ENCODE measurements at regions not wholly inside any gene's neighbourhood (a gene's known extent, or its start where the extent isn't known, plus 50 kb on each side); places are given as distances from the start of the nearest gene placed in this dataset.

GRCh38 chr9:79780559-79780958, 208.8 kb downstream of the TLE4 start:
- Histone ChIP-seq H3K4me3 (no peak overlapping the region), H3K36me3 (no peaks in the 10 kb centered on the region), H3K4me1 (no peaks in the 10 kb centered on the region), H3K9me3 (no peaks in the 10 kb centered on the region), H3K27ac (no peak overlapping the region), H3K27me3 (no peaks in the 10 kb centered on the region)
- DNase-seq (no peak), ATAC-seq (ENCODE audit: low FRiP score in 2 of 2) (no peak)
- WGBS, 2 donors = 86 to 91% methylated on average over 3 of the region's 3 CpGs
- no peak for TF ChIP-seq POLR2A (IDR thresholded peaks at IDR 0.05)
- no peak for TF ChIP-seq POLR2AphosphoS5 (IDR thresholded peaks at IDR 0.05)
- TF ChIP-seq EP300 (IDR thresholded peaks at IDR 0.05) = no peak
- TF ChIP-seq CTCF (IDR thresholded peaks at IDR 0.05) = no peak

GRCh38 chr9:79779901-79780300, 208.1 kb downstream of the TLE4 start:
- H3K4me1 ChIP-seq = no peaks in the 10 kb centered on the region
- DNase-seq (no peak), ATAC-seq (ENCODE audit: low FRiP score in 2 of 2) (no peak)
- no peaks in the 10 kb centered on the region for H3K27me3 ChIP-seq
- 78 to 82% methylated on average over 7 of the region's 7 CpGs for WGBS, 2 donors
- no peak overlapping the region for H3K27ac ChIP-seq
- no peaks in the 10 kb centered on the region for H3K36me3 ChIP-seq
- no peak overlapping the region for H3K4me3 ChIP-seq
- TF ChIP-seq EP300 (IDR thresholded peaks at IDR 0.05) (no peak), POLR2AphosphoS5 (IDR thresholded peaks at IDR 0.05) (no peak), CTCF (IDR thresholded peaks at IDR 0.05) (no peak), POLR2A (IDR thresholded peaks at IDR 0.05) (no peak)
- no peaks in the 10 kb centered on the region for H3K9me3 ChIP-seq

GRCh38 chr9:79778581-79778980, 206.8 kb downstream of the TLE4 start:
- no peak for ATAC-seq (ENCODE audit: low FRiP score in 2 of 2)
- WGBS, 2 donors = 59 to 96% methylated on average over 1 of the region's 1 CpG
- TF ChIP-seq POLR2A (IDR thresholded peaks at IDR 0.05) = no peak
- TF ChIP-seq POLR2AphosphoS5 (IDR thresholded peaks at IDR 0.05) = no peak
- TF ChIP-seq CTCF (IDR thresholded peaks at IDR 0.05) = no peak
- no peak for TF ChIP-seq EP300 (IDR thresholded peaks at IDR 0.05)

GRCh38 chr9:79776581-79776980, 204.8 kb downstream of the TLE4 start:
- 65 to 70% methylated on average over 2 of the region's 2 CpGs for WGBS, 2 donors
- Histone ChIP-seq H3K27ac (no peak overlapping the region), H3K4me1 (no peaks in the 10 kb centered on the region), H3K27me3 (no peaks in the 10 kb centered on the region), H3K9me3 (no peaks in the 10 kb centered on the region), H3K4me3 (no peak overlapping the region), H3K36me3 (no peaks in the 10 kb centered on the region)
- ATAC-seq (ENCODE audit: low FRiP score in 2 of 2) (no peak), DNase-seq (no peak)
- TF ChIP-seq POLR2A (IDR thresholded peaks at IDR 0.05) (no peak), EP300 (IDR thresholded peaks at IDR 0.05) (no peak), POLR2AphosphoS5 (IDR thresholded peaks at IDR 0.05) (no peak), CTCF (IDR thresholded peaks at IDR 0.05) (no peak)

More at GRCh38 chr9:79778581-79778980, 206.8 kb downstream of the TLE4 start:
- Histone ChIP-seq H3K36me3 (no peaks in the 10 kb centered on the region), H3K27ac (no peak overlapping the region), H3K4me3 (no peak overlapping the region), H3K4me1 (no peaks in the 10 kb centered on the region), H3K27me3 (no peaks in the 10 kb centered on the region), H3K9me3 (no peaks in the 10 kb centered on the region)
- DNase-seq = no peak

Data from upper lobe of left lung (tissue), 6 donors.